ENCODE measurements at regions not wholly inside any gene's neighbourhood (a gene's known extent, or its start where the extent isn't known, plus 50 kb on each side); places are given as distances from the start of the nearest gene placed in this dataset.

- no peak for TF ChIP-seq CTCF (IDR thresholded peaks at IDR 0.05)
- TF ChIP-seq SIN3A (IDR thresholded peaks at IDR 0.05; ENCODE audit: borderline replicate concordance, insufficient read depth, low read depth, low read length), result no peak
- TF ChIP-seq REST (IDR thresholded peaks at IDR 0.05; ENCODE audit: insufficient read depth in 1 of 2, low read depth in 2 of 2, low read length in 1 of 2), result no peak
- TF ChIP-seq POLR2AphosphoS5 (IDR thresholded peaks at IDR 0.05; ENCODE audit: low read depth, low read length), result no peak
Measured at GRCh38 chr11:91421641-91422040, 803.0 kb upstream of the FAT3 start.
